Activated T-cell treated with anti-CD3 and anti-CD28 coated beads, Interleukin-2, amount 50 U/mL, for 4 hours (primary cell): ENCODE measurements at regions not wholly inside any gene's neighbourhood (a gene's known extent, or its start where the extent isn't known, plus 50 kb on each side); places are given as distances from the start of the nearest gene placed in this dataset.

Experiments
- ATAC-seq, 2 donors: fragments of 200-7000 bp; cut with Tn5 transposase; one replicate each; pipeline ENCODE4 v1.10.0; 2021
- DNase-seq: peaks from one replicate; pipeline ENCODE4 v3.0.0-alpha.2; 2020
- H3K27me3 Mint-ChIP-seq: one replicate; pipeline ENCODE4 v1.8.0; 2021; ENCODE audit warnings: low read depth, mixed read lengths
- H3K36me3 Mint-ChIP-seq: one replicate; pipeline ENCODE4 v1.8.0; 2022; ENCODE audit warnings: mixed read lengths; ENCODE audit not compliant: insufficient read depth
- H3K4me1 Mint-ChIP-seq: one replicate; pipeline ENCODE4 v1.8.0; 2021; ENCODE audit warnings: low read depth, mixed read lengths
- H3K4me3 Mint-ChIP-seq: one replicate; pipeline ENCODE4 v1.8.0; 2021; ENCODE audit warnings: mild to moderate bottlenecking, moderate library complexity, mixed read lengths
- H3K9me3 Mint-ChIP-seq: one replicate; pipeline ENCODE4 v1.8.0; 2021; ENCODE audit warnings: mixed read lengths

DNA sequence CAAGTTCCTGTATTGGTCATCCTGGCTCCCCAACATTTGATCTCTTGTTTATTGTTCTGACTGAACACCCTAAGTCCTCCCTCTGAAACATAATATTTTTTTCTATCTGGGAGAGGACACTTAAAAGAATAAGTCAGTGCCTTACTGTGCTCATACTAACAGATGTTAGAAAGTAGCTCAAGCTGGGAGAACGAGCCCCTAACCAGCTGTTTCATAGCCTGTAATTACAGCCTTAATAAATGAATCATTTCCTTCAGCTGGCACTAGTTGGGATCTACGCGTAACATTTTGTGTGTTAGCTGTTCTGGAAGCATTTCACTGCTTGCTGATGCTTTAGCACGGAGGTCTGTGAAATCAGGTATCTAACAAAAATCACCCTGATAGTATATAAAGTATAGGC lies 345.9 kb upstream of the RIOK2 start:
- Mint-ChIP-seq H3K9me3 (peaks cover 3% of the 10 kb centered on the region), H3K27me3 (no peaks in the 10 kb centered on the region), H3K4me1 (no peaks in the 10 kb centered on the region), H3K36me3 (no peaks in the 10 kb centered on the region), H3K4me3 (no peak overlapping the region)
- no peak for DNase-seq
- no peak for ATAC-seq

- Mint-ChIP-seq H3K4me3 (no peak overlapping the region), H3K27me3 (no peaks in the 10 kb centered on the region), H3K9me3 (peaks cover 3% of the 10 kb centered on the region), H3K4me1 (no peaks in the 10 kb centered on the region), H3K36me3 (no peaks in the 10 kb centered on the region)
- no peak for ATAC-seq
- DNase-seq = no peak
These were observed 346.4 kb upstream of the RIOK2 start for GRCh38 chr5:97529354-97529985.

DNA sequence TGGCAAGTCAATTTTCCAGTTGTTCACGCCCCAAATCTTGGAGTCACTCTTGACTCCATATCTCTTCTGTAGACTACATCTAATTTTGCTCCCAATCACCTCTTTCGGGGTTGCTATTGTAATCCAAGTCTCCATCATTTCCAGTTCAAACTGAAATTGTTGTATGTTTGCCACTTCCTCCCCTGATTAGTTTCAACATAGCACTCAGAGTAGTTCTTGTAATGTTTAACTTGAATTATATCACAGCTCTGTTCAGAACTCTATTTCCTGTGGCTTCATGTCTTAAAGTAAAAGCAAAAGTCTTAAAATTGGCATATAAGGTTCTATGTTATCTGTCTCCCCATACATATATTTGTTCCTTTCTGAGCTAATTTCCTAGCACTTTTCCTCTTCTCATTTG lies 348.5 kb upstream of the RIOK2 start:
- Mint-ChIP-seq H3K4me3 (no peak overlapping the region), H3K36me3 (no peaks in the 10 kb centered on the region), H3K27me3 (no peaks in the 10 kb centered on the region), H3K9me3 (no peaks in the 10 kb centered on the region), H3K4me1 (no peaks in the 10 kb centered on the region)
- no peak for ATAC-seq
- no peak for DNase-seq

DNA sequence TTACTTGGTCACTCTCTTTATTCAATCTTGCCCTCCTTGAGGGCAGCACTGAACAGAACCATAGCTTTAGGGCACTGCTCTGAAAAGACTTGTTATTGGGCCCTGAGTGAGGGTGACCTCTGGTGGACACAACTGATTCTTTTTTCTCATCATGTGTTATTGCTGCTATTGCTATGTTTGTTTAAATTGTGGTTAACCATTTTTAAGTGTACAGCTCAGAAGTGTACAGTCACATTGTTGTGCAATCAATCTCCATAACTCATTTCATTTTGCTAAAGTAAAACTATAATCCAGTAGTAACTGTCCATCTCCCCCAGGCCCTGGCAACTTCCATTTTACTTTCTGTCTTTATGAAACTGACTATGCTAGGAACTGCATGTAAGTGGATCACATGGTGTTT lies 351.1 kb upstream of the RIOK2 start:
- no peaks in the 10 kb centered on the region for H3K9me3 Mint-ChIP-seq
- DNase-seq = no peak
- no peaks in the 10 kb centered on the region for H3K36me3 Mint-ChIP-seq
- no peaks in the 10 kb centered on the region for H3K27me3 Mint-ChIP-seq
- no peak overlapping the region for H3K4me3 Mint-ChIP-seq
- no peaks in the 10 kb centered on the region for H3K4me1 Mint-ChIP-seq
- ATAC-seq = no peak

DNA sequence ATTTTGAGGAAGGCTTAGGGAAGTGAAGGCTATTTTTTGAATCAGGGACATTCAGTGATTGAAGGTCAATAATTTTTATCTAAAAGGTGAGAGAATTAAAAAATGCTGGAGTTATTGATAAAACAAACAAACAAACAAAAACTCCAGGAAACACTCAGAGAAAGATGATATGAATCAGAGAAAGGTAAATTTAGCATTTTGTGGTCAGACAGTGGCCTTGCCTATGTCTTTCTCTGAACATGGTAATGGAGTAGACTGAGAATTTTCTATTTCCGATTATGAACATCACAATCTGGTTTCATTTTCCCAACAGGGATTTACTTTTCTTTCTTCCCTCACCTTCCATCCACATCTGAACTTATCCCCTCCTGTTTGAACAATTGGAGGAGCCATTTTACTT lies 353.6 kb upstream of the RIOK2 start:
- DNase-seq (no peak), ATAC-seq (no peak)
- Mint-ChIP-seq H3K4me3 (no peak overlapping the region), H3K9me3 (no peaks in the 10 kb centered on the region), H3K27me3 (no peaks in the 10 kb centered on the region), H3K4me1 (no peaks in the 10 kb centered on the region), H3K36me3 (no peaks in the 10 kb centered on the region)

DNA sequence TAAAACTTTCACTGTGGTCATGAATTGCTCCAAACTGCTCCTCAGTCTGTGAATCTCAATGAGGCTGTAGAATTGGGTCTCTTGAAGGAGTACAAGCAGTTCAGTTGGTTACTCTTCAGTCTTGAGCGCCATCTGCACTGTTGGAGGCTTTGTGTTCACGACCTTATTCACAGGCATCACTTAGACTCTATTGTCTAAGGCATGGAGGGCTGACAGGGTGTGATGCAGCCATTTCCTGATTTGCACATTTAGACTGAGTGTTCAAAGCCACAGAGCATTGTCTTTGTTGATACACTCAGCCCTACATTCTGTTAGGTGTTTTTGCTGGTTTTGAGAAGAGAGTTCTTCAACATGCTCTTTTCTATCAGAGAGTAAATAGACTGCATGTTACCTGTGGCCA lies 355.9 kb upstream of the RIOK2 start:
- DNase-seq (no peak), ATAC-seq (no peak)
- Mint-ChIP-seq H3K4me3 (no peak overlapping the region), H3K27me3 (no peaks in the 10 kb centered on the region), H3K36me3 (no peaks in the 10 kb centered on the region), H3K9me3 (no peaks in the 10 kb centered on the region), H3K4me1 (no peaks in the 10 kb centered on the region)

DNA sequence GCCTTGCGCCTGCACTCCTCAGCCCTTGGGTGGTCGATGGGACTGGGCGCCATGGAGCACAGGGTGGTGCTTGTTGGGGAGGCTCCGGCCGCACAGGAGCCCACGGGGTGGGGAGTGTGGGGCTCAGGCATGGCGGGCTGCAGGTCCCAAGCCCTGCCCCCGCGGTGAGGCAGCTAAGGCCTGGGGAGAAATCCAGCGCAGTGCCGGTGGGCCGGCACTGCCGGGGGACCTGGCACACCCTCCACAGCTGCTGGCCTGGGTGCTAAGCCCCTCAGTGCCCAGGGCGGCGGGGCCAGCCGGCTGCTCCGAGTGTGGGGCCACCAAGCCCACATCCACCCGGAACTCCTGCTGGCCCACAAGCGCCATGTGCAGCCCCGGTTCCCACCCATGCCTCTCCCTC lies 358.8 kb upstream of the RIOK2 start:
- DNase-seq = no peak
- Mint-ChIP-seq H3K4me1 (no peaks in the 10 kb centered on the region), H3K36me3 (no peaks in the 10 kb centered on the region), H3K9me3 (no peaks in the 10 kb centered on the region), H3K27me3 (no peaks in the 10 kb centered on the region), H3K4me3 (no peak overlapping the region)
- ATAC-seq = no peak

DNA sequence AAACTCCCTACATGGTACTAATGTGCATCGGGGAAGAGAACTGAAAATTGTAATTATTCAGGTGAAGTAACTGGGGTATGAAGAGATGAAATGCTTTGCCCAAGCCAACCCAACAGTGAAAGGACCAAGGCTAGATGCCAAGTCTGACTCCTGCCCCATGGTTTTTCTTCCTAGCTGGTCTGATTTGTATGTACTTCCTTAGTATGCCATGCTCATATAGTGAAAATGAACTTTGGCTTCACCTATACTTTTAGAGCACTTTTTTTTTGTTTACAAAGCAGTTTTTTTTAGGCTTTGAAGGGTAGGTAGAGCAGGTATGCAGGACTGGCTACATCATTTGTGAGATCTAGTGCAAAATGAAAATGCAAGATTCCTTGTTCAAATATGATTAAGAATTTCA lies 359.4 kb upstream of the RIOK2 start:
- H3K36me3 Mint-ChIP-seq = no peaks in the 10 kb centered on the region
- H3K9me3 Mint-ChIP-seq = no peaks in the 10 kb centered on the region
- peaks cover 4% of the 10 kb centered on the region for H3K4me1 Mint-ChIP-seq
- H3K4me3 Mint-ChIP-seq = no peak overlapping the region
- H3K27me3 Mint-ChIP-seq = no peaks in the 10 kb centered on the region
- DNase-seq (no peak), ATAC-seq (no peak)

DNA sequence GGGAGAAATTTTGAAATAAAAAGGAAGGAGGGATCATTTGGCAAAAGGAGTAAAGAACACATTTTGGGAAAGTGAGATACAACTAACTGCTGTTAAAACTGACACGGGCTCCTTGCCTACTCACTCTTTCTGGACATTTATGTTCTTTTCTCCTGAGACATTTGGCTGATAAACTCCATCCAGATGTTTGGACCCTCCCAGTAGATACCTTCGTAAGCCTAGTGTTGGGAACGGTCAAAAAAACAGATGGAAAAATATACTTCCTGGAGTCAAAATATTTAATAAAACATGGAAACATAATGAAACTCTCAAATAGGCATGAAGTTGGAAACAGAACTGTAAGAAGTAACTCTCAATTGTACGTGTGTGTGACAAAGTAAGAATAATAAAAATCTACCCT lies 360.1 kb upstream of the RIOK2 start:
- peaks cover 9% of the 10 kb centered on the region for H3K4me1 Mint-ChIP-seq

GRCh38 chr5:97544240-97544639 lies 361.2 kb upstream of the RIOK2 start:
- no peaks in the 10 kb centered on the region for H3K9me3 Mint-ChIP-seq
- H3K36me3 Mint-ChIP-seq = no peaks in the 10 kb centered on the region

More for the DNA sequence above, 360.1 kb upstream of the RIOK2 start:
- no peak for ATAC-seq
- no peaks in the 10 kb centered on the region for H3K9me3 Mint-ChIP-seq
- H3K27me3 Mint-ChIP-seq = no peaks in the 10 kb centered on the region
- no peaks in the 10 kb centered on the region for H3K36me3 Mint-ChIP-seq
- no peak for DNase-seq
- H3K4me3 Mint-ChIP-seq = no peak overlapping the region

DNA sequence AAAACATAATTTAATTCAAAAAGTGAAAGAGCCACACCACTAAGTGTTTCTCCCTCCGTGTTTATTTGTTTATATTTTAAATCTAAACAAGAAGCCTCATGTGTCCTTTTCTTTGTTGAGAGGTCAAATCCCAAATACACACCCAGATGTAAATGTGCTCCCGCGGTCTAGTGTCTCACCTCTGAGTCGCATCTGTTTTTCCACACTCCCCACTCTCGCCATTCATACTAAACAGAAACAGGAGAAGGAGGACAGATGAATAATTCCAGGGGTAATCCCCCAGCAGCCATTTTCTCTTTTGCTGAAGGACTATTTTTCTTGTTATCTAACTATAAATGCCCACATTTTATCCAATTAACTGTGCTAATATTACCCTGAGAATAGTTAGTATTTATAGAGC lies 361.6 kb upstream of the RIOK2 start:
- Mint-ChIP-seq H3K27me3 (no peaks in the 10 kb centered on the region), H3K4me3 (no peak overlapping the region), H3K9me3 (no peaks in the 10 kb centered on the region), H3K4me1 (peaks cover 16% of the 10 kb centered on the region), H3K36me3 (no peaks in the 10 kb centered on the region)
- DNase-seq (no peak), ATAC-seq (no peak)

More at GRCh38 chr5:97544240-97544639, 361.2 kb upstream of the RIOK2 start:
- H3K4me1 Mint-ChIP-seq = peaks cover 16% of the 10 kb centered on the region
- H3K4me3 Mint-ChIP-seq = no peak overlapping the region
- H3K27me3 Mint-ChIP-seq = no peaks in the 10 kb centered on the region
- DNase-seq (no peak), ATAC-seq (no peak)

DNA sequence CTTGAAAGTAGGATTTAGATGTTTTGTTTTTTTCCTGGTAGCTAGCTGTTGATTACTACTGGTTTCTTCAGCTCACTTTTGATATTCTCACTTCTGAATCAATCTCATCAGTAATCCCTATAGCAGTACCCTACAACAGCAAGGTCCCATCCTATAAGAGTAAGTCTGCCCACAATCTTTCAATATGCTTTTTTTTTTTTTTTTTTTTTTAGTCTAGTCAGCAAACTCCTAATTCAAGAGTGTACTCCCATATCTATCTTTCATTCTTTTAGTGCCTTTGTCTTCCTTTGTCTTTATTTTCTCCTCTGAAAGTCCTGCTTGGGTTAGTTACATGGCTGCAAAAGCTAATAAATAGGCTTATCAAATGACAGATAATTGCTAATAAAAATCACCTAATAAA lies 362.4 kb upstream of the RIOK2 start:
- peaks cover 18% of the 10 kb centered on the region for H3K4me1 Mint-ChIP-seq
- no peak overlapping the region for H3K4me3 Mint-ChIP-seq
- no peaks in the 10 kb centered on the region for H3K9me3 Mint-ChIP-seq
- no peaks in the 10 kb centered on the region for H3K27me3 Mint-ChIP-seq
- no peaks in the 10 kb centered on the region for H3K36me3 Mint-ChIP-seq
- no peak for ATAC-seq
- no peak for DNase-seq

- Mint-ChIP-seq H3K9me3 (no peaks in the 10 kb centered on the region), H3K36me3 (no peaks in the 10 kb centered on the region), H3K27me3 (no peaks in the 10 kb centered on the region), H3K4me1 (peaks cover 20% of the 10 kb centered on the region), H3K4me3 (no peak overlapping the region)
- DNase-seq = no peak
- no peak for ATAC-seq
These were observed 363.0 kb upstream of the RIOK2 start for GRCh38 chr5:97545886-97546535.

DNA sequence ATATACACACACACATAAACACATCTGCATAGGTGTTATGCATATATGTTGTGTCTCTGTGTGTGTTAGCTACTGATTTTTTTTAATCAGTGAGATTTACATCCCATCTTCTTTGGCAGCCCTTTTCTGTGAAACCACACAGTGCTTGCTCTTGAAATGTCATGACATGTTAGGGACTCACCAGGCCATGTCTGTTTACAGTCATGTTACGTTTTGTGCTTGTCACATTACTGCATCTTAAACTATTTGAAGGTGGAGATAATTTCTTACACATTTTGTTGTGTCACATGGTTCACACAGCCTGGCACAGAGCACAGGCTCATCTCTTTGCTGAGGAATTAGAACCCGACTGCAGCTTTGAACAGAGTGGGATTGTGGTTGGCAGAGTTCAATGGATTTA lies 364.4 kb upstream of the RIOK2 start:
- Mint-ChIP-seq H3K4me1 (peaks cover 20% of the 10 kb centered on the region), H3K4me3 (no peak overlapping the region), H3K27me3 (no peaks in the 10 kb centered on the region), H3K36me3 (no peaks in the 10 kb centered on the region), H3K9me3 (no peaks in the 10 kb centered on the region)
- no peak for DNase-seq
- no peak for ATAC-seq

DNA sequence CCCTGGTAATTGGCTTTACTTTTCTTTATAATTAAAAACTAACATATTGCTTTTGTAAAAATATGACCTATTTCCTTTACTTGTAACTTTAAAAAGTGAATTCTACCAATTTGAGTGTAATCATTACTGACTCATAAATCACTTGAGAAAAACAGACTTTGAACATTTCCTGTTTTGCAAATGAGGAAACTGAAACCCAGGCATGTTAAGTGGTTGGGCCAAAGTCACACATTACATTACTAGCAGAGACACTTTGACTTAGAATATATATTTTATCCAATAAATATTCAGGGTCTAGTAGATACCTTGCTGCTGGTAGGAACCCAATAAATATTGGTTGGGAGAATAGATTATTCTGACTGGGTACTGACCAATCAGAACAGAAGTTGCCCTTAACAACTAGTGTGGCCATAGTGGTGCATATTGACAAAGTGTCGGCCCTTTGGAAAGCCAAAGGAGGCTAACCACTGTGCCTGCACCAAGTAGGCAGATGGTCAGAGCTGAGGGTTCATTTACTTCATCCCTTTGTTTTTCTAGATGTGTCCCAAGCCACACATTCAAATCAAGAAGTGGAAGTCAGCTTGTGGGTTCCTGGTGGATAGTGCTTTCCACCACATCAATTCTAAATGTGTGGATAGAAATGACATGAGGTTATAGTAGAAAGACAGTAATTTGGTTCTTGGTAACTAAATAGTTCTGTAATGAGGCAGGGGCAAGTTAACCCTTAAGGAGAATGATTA lies 365.1 kb upstream of the RIOK2 start:
- H3K4me3 Mint-ChIP-seq = no peak overlapping the region
- no peaks in the 10 kb centered on the region for H3K36me3 Mint-ChIP-seq
- DNase-seq (no peak), ATAC-seq (peak; percentile 46 to 72)
- no peaks in the 10 kb centered on the region for H3K27me3 Mint-ChIP-seq
- H3K4me1 Mint-ChIP-seq = peaks cover 20% of the 10 kb centered on the region
- no peaks in the 10 kb centered on the region for H3K9me3 Mint-ChIP-seq
